ENCODE measurements at regions not wholly inside any gene's neighbourhood (a gene's known extent, or its start where the extent isn't known, plus 50 kb on each side); places are given as distances from the start of the nearest gene placed in this dataset.

DNA sequence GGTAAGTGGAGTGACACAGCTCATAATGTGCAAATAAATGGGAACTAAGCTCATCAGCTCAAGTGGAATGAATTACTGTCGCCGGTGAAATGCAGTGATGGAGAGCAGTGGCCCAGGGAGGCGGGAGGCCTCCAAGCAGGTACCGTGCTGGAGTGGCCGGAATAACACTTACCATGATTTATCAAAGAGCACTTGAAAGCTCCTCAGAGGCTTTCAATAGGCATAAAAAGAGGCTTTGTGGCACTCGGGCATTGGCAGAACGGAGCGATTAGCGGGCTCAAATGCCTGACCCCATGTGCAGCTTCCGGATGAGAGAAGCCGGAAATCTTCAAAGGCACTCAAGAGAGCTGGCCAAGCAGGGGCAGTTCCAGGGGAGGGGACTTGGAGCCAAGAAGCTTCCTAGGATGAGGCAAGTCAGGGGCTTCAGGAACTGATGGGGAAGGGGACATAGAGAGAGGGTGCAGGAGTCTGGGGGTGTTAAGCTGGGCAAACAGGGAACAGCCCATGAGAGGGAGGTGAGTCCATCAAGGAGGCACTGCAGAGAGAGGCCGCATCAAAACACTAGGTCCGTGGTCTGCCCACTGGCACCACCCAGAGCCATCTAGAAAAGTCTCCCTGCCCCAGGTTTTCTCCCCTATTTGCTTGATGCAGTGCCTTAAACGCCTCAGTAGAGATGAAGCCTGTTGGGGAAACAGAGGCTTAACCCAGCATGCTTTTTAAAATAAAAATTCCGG, 144.0 kb upstream of the IRX6 start:
- DNase-seq = no peak

DNA sequence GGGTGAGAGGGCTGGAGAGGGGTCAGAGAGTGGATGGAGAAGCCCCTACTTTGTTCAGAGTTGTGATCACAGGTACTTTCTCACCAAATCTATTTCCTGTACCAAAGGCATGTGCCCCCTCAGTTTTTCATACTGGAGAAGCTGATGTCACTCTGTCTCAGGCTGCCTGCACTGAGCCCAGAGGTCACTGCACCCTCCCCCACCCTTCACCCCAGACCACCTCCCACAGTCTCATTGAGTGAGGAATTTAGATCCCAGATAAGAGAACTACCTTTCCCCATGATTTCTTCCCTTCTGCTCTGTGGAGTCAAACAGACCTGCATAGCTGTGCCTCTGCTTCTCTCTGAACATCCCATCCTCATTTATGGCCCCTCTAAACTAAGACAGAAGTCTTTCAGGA, 140.0 kb upstream of the IRX6 start:
- DNase-seq = no peak

DNA sequence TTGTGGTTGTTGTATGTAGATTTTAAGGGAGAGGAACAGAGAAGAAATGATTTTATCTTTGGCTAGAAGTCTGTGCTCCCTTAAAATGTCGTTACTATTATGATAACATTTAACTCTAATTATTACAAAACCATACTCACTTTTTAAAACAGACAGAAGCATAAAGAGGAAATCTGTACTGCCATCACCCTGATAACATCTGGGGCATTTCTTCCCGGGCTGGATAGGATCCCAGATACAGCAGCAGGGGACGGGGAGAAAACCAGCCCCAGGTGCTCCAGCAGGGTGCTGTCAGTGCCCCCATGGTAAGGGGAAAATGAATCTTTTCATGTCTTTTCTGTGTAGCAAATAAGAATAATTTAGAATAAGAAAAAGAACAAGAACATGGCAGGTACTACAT, 139.4 kb upstream of the IRX6 start:
- DNase-seq = no peak

DNA sequence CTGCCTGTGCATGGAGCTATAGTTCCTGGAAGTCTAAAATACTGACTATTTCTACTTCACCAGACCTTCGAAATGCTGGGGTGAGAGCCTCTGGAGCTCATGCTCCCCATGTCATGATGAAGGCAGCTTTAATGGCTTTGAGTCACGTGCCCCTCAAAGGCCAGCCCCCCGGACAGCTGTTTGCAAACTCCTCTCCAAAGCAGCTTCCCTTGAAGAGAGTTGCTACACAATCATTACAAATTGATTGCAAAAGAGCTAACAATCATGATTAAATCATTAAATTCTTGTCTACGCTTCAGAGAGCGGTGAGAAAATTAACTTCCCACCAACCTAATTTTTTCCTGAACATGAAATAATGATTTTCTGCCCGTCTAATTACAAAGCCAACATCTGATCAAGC, 134.8 kb upstream of the IRX6 start:
- no peak for DNase-seq

DNA sequence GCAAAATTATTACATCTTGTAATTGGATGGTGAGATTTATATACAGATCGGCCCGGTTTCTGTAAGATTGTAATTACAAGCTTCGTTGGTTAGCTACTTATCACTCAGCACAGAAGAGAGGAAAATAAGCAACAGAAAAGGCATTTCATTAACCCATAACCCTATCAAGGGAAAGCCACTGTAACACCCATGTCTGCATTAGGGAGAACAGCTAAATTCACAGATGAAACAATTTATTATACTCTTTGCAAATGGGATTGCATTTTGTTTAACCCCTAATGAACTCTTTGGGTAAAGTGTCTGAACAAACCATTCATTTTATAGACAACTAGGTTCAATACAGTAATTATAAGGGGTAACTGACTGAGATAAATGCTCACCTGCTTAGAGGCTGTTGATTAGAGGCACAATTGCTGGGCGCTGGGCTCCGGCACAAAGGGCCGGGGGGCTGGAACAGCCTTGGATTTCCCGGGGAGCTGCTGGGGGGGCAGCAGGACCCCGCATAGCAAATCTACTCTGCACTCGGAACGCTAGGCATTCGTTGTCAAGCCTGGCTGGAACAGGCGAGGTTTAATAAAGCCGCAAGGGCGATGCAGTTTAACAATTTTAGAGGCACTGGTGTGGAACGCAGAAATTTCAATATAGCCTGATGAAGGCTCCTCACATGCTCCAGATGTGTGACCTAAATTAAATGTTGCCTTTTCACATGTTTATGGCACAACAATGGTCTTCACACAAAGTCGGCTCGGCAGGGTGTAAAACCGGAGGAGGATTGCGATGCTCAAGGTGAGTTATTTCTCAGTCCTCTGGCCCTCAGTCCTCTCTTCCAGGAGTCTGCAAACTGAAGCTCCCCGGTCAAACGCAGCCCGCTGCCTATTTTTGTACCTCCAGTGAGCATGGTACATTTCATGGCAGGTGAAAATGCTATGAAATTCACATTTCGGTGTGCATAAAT, 134.0 kb upstream of the IRX6 start:
- no peak for DNase-seq

DNA sequence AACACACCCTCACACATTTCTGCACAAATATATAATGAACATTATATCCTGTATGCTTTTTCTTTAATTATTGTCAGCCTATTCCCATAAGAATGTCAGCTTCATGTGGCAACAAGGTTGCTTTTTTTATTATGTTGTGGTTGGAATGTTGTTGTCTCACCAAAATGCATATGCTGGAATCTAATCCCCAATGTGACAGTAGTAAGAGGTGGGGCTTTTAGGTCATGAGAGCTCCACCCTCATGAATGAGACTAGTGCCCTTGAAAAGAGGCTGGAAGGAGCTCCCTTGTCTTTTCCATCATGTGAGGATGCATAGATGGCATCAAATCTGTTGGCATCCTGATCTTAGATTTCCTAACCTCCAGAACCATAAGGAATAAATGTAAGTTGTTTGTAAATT, 131.3 kb upstream of the IRX6 start:
- no peak for DNase-seq

DNA sequence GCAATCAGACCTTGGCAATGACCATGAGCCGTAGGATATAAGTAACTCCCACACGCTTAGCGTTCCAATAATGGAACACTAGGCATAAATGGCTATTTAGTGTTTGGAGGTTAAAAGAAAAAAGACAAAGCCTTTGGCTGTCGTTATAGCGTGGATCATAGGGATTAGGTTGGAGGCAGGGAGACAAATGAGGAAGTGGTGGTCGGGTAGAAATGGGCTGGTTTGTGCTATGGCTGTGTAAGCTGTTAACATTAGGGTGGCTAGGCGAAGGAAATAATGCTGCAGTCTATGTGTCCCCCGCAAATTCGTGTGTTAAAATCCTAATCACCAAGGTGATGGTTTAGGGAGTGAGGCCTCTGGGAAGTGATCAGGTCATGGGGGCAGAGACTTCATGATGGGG, 120.4 kb upstream of the IRX6 start:
- peak; percentile 11 for DNase-seq

DNA sequence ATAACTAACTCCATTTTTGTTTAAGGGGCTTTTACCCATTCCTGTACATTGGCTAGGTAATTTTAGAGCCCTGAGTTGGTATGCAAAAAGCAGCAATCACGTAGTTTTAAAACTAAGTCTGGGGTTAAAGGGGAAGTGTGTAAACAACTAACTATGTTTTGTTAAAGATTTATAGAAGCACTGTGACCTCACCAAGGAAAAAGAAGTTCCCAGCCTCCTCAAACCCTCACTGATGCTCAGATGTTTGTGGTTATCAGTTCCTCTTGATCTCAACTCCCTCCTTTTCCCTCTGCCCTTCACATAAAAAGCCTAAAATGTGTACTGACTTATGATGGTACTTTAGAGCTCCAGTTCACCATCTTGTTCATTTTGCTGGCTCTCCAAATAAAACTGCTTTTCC, 119.9 kb upstream of the IRX6 start:
- no peak for DNase-seq

DNA sequence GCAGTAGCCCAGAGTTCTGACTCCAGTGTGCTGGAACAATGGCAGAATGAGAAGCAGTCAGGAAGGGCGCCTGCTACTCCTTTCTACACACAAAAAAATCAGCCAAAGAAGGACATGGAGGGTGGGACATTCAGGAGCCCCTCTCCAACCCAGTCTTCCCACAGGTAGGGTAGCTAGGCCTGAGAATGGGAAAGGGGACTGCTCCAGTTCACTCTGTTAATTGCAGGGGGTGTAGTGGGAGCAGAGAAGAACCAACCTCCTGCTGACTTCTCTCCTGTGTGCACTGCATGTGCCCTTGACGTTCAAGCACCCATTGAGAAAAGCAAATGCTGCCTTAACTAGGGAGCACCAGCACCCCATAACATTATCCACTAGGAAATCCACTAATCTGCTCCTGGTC, 119.1 kb upstream of the IRX6 start:
- DNase-seq = no peak

DNA sequence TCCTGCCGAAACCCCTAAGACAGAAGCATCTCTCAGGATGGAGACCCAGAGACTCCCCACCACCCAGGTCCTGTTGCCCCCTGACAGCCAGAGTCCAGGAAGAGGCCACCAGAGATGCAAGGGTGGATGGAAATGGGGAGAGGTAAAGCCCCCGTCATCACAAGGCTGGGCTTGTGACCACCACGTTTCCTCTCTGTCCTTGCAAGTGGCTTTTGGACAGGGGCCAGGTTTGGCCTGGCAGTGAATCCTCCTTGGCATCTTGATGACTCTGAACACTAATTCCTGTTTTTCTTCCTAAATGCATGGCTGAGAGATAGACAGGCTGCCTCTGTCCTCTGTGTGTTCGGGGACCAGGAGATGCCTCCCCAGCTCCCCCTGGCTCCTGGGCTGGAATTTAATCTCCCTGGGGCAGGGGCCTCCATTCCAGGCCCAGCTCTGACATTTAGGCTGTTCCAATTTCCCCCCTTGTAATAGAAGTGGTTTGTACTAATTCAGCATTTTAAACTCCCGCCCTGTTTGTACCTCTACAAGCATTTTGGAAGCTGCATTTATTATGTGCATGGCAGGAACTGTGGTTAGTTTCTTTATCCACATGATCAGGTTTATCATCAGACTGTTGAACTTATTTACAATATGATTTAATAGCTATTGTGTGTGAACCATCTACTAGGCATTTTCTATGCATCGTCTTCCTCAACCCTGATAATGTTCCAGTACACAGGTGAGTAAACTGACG, 116.1 kb upstream of the IRX6 start:
- DNase-seq = no peak

DNA sequence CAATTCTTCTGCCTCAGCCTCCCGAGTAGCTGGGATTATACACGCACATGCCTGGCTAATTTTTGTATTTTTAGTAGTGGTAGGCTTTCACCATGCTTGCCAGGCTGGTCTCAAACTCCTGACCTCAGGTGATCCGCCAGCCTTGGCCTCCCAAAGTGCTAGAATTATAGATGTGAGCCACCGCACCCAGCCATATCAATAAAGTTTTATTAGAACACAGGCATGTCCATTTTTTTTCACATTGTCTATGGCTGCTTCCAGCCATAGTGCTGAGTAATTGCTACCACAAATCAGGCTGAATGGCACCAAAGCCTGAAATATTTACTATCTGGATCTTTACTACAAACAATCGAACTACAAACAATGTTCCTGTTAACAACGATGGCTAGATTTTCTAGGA, 114.4 kb upstream of the IRX6 start:
- no peak for DNase-seq

DNA sequence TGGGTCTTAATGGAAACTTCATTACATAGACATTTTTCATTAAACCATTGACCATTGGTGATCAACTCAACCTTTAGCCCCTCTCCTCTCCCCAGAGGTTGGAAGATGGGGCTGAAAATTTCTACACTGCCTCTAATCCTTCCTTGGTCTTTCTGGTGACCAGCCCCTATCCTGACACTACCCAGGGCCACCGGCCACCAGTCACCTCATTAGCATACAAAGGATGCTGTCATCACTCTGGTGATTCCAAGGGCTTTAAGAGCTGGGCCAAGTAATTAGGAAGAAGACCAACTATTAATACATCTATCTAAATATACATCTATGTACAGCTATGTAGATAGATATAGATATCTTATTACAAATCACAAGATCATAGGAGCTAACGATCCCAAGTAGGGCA, 111.2 kb upstream of the IRX6 start:
- DNase-seq = no peak

DNA sequence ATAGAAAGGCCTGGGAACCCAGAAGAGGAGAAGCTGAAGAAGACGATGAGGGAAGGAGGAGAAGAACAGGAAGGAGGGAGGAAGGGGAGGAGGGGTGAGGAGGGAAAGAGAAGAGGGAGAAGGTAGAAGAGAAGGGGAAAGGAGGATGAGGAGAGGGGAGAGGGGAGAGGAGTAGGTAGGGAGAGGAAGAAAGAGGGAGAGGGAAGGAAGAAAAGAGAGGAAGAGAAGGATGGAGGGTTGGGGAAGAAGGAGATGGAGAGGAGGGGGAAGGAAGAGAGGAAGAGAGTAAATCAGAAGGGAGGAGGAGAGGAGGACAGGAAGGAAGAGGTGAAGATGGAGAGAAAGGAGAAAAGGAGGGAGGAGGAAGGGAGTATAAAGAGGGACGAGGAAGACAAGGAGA, 109.6 kb upstream of the IRX6 start:
- DNase-seq = no peak

DNA sequence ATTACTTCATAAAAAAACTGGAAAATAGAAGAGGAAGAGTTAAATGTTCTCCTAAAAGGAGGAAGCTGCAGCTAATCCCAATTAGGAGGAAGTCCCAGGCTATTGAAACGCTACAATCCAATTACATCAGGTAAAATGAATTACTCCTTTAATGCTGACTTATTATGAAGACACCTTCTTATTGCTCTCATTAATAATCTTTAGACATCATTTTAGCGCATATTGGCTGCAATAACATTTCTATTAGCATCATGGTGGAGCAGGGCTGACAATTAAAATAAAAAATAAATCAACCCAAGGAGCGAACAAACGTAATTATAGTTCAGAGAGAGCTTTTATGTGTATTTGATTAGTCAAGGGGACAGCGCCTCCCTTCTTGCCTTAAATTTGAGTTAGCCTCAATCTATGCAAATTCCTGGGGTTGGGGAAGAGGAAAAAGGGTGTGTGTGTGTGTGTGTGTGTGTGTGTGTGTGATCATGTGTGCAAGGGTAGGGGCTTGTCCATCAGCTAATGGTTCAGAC, 109.0 kb upstream of the IRX6 start:
- DNase-seq = no peak

DNA sequence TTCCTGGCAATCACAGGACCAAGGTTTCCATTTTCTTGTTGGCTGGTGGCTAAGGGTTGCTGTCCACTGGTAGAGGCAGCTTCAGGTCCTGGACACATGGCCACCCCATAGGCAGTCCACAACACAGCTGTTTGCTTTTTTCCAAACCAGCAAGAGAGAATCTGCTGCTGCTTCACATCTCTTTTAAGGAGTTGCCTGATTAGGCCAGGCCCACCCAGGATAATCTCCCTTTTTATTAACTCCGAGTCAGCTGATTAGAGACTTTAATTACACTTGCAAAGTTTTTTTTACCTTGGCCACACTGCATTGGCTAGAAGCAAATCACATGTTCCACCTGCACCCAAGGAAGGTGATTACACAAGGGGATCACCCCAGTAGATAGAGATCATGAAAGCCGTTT, 106.6 kb upstream of the IRX6 start:
- DNase-seq = no peak

DNA sequence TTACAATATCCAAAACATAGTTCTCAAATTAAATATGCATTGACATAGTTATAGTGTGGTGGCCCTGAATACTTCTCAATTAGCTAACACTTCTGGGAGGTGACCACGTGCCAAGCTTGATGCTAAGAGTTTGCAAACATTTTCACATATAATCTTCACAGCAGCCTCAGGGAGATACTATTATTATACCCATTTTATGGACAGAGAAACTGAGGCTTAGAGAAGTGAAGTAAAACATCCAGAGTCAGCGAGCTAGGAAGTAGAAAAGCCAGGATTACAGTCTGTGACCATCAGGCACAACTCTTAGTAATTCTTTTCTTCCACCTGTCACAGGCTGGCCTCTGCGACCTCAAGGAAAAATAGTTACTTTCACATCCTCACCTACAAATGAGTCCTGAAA, 102.2 kb upstream of the IRX6 start:
- DNase-seq = no peak

DNA sequence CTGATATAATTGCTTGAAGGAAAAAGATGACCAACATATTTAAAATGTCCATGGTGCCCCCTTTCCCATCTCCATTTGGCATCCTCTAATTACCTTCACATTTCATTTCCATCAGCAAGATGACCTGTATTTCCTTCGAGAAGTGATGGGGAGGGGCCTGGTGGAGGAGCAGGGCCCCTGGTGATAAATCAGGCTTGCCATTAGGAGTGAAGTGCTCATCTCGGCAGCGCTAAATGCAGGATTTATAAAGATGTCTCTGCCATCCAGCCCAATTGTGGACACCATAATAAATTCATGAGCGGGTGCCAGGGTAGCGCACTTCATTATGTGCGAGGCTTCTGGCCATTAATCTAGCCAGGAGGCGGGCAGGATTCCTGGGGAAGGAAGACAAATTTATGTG, 101.5 kb upstream of the IRX6 start:
- DNase-seq = no peak

DNA sequence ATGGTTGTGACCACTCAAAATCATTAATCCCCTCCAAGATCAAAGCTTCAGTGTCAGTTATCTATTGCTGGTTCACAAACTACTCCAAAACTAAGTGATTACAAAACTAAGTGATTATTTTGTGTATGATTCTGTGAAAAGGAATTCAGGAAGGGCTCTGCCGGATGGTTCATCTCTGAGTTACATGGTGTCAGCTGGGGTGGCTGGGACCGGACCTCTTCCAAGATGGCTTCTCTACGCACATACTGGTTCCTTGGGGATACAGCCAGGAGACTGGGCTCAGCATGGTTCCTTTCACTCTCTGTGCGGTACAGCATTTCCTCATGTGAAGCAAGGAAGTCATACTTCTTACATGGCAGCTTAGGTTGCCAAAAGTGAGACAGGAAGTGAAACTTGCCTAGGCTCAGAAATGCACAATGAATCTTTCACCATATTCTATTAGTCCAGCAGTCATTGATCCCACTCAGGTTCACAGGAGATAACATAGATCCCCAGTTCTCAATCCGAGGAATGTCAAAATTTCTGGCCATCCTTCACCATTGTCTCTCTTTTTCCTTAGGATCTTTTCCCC, 97.9 kb upstream of the IRX6 start:
- DNase-seq = no peak

DNA sequence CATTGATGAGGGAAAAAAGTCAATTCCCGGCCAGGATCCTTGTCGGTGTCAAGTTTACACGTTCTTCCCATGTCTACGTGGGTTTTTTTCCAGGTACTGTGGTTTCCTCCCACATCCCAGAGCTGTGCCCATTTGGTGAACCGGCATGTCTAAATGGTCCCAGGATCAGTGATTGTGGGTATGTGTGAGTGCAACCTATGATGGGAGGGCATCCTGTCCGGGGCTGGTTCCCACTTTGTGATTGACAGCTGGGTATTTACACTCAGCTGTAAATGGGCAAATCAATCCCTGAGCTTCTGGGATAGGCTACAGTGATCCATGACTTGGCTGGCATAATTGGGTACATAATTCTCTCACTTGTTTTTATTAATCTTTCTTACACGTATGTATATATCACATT, 91.2 kb upstream of the IRX6 start:
- DNase-seq = no peak

DNA sequence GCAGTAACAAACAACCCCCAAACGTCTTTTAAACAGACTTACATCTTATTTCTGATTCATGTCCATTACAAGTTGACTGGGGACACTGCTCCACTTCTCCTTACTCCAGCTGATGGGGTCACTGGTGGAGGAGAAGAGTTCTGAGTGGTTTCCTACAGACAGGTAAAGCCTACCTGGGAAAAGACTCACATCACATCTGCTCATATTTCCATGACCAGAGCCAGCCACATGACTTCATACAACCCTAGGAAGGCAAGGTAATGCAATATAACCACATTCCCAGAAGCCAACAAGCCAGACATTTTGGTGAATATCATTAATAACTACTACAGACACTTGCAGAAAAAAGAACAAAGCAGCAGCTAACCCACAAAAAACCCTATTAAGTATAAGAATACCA, 90.5 kb upstream of the IRX6 start:
- DNase-seq = no peak

DNA sequence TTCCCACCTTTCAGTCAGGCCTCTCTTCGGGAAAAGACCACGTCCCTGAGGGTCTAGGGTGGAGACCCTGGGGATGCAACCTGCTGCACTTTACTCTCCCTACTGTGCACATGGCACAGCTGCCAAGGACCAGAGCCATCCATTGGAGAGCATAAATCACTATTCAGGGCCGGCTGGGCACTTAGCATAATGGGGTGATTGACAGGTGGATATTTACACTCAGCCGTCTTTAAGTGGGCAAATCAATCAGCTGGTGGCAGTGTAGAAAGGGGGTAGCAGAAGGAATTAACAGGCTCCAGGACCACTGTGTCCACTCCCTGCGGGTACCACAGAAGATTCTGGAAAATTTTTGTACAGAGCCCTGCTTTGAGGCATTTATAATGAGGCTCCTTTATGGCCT, 87.3 kb upstream of the IRX6 start:
- no peak for DNase-seq

DNA sequence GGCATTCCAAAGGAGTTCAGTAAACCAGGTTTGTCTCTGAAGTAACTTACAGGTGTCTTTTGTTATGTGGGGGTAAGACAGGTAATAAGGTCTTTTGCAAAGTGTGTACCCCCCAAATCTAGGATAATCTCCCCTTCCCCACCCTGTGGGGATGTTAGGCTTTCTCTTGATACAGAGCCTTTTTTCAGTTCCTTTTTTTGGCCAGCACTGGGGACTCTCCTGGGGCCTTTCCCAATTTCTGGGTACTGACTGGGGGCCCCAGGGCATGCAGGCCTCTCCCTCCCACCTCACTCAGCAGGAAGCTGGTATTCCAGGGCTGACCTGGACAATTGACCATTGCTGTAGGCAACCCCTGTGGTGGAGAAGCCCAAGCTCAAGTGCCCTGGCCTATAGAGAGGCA, 84.3 kb upstream of the IRX6 start:
- DNase-seq = no peak

DNA sequence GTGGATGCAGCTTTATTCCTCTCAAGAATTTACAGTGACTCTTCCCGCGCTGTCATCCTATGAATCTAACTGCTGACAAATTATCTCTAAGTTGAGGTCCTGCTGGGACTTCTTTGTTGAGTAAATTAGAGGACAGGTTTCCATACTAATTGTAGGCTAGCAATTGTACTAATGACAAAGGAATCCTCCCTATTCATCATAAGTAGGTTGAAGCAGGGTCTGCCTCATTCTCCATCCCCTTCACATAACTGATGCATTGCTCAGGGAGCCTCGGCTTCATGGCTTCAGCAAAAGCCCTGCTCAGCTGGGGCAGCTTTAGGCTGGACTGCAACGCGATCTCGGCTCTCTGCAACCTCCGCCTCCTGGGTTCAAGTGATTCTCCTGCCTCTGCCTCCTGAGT, 83.1 kb upstream of the IRX6 start:
- no peak for DNase-seq
